ENCODE measurements at regions not wholly inside any gene's neighbourhood (a gene's known extent, or its start where the extent isn't known, plus 50 kb on each side); places are given as distances from the start of the nearest gene placed in this dataset.

GRCh38 chr7:3141326-3141725 is 97.7 kb upstream of the CARD11 start:
- TF ChIP-seq SP1 (IDR thresholded peaks at IDR 0.05) (no peak), SUZ12 (IDR thresholded peaks at IDR 0.05) (no peak), FOXK2 (IDR thresholded peaks at IDR 0.05) (no peak), BHLHE40 (IDR thresholded peaks at IDR 0.05; ENCODE audit: borderline replicate concordance) (no peak), FOXA1 (IDR thresholded peaks at IDR 0.05) (no peak), NFRKB (IDR thresholded peaks at IDR 0.05) (no peak), TARDBP (IDR thresholded peaks at IDR 0.05) (no peak)

All from HEK293T (cell line).